ENCODE measurements at regions not wholly inside any gene's neighbourhood (a gene's known extent, or its start where the extent isn't known, plus 50 kb on each side); places are given as distances from the start of the nearest gene placed in this dataset.

DNA sequence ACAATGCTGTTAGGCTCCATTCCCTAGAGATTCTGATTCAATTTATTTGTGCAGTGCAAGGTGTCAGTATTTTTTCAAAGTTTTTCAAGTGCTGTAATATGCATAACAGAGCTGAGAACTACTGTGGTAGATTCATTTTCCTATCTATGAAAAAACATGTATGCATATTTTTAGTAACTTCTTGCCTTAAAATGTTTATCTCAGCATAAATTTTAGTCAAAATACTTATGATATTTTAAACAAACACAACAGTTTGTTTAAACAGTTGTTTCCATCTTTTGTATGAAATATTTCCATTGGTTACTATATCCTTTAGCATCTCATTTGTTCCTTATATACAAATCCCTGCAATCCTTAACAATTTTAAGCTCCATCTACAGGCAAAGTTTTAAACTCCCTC is 624.8 kb upstream of the ADGRL3 start:
- no peak for TF ChIP-seq POLR2A (IDR thresholded peaks at IDR 0.05)

DNA sequence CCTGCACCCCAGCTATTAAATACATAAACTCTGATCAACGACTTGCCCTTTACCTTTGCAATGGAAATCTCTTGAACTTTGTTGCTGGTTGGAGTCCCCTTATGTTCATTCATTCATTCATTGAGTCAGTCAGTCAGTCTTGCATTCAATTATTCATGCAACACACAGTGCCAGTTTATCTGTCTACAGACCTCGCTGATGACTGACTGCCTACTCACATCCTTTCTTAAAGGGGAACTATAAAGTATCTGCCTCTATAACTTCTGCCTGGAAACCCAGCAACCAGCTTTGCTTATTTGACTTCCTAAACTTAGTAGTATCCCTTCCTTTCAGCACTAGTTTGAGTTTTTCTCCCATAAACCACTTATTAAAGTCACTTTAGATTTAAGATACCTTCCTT is 620.8 kb upstream of the ADGRL3 start:
- H3K4me1 ChIP-seq, result no peaks in the 10 kb centered on the region
- H3K4me3 ChIP-seq, result no peak overlapping the region
- H3K27me3 ChIP-seq, result no peaks in the 10 kb centered on the region
- DNase-seq, result no peak
- H3K36me3 ChIP-seq, result no peaks in the 10 kb centered on the region
- no peaks in the 10 kb centered on the region for H3K9me3 ChIP-seq
- no peak for TF ChIP-seq POLR2A (IDR thresholded peaks at IDR 0.05)
- TF ChIP-seq, protein P1, sequence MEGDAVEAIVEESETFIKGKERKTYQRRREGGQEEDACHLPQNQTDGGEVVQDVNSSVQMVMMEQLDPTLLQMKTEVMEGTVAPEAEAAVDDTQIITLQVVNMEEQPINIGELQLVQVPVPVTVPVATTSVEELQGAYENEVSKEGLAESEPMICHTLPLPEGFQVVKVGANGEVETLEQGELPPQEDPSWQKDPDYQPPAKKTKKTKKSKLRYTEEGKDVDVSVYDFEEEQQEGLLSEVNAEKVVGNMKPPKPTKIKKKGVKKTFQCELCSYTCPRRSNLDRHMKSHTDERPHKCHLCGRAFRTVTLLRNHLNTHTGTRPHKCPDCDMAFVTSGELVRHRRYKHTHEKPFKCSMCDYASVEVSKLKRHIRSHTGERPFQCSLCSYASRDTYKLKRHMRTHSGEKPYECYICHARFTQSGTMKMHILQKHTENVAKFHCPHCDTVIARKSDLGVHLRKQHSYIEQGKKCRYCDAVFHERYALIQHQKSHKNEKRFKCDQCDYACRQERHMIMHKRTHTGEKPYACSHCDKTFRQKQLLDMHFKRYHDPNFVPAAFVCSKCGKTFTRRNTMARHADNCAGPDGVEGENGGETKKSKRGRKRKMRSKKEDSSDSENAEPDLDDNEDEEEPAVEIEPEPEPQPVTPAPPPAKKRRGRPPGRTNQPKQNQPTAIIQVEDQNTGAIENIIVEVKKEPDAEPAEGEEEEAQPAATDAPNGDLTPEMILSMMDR (IDR thresholded peaks at IDR 0.05), result no peak
- H3K27ac ChIP-seq, result no peak overlapping the region

More for the DNA sequence above, 624.8 kb upstream of the ADGRL3 start:
- Histone ChIP-seq H3K27me3 (no peaks in the 10 kb centered on the region), H3K4me3 (no peak overlapping the region), H3K36me3 (no peaks in the 10 kb centered on the region), H3K9me3 (no peaks in the 10 kb centered on the region), H3K4me1 (no peaks in the 10 kb centered on the region), H3K27ac (no peak overlapping the region)
- no peak for DNase-seq

DNA sequence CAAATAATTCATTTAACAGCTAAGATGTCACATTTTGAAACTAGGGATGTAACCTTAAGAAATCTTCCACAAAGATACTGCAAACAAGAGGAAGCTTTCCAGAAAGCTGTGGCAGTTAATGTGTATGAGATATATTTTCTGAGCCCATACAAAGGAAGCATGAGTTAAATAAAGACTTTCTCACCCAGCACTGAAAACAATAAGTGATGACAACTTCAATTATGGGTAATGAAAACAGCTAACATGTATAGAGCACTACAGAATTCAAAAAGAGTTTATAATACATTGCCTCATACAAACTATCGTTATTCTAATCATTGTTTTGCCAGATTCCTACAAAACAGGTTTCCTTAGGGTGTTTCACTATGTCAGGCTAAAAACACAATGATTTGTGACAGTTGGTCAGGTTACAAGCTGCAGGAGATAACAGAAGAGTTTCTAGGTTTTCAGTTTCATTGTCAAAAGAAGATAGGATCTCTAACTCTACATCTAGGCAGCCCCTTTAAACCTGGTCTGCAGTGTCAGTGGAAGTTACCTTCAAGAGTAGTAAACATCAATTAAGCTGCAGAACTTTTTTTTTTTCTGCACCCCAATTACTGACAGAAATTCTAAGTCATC is 618.1 kb upstream of the ADGRL3 start:
- H3K9me3 ChIP-seq, result no peaks in the 10 kb centered on the region
- no peaks in the 10 kb centered on the region for H3K36me3 ChIP-seq
- no peak overlapping the region for H3K4me3 ChIP-seq
- H3K27ac ChIP-seq, result no peak overlapping the region
- no peaks in the 10 kb centered on the region for H3K27me3 ChIP-seq
- DNase-seq, result no peak
- TF ChIP-seq, protein P1 (IDR thresholded peaks at IDR 0.05), result no peak
- TF ChIP-seq POLR2A (IDR thresholded peaks at IDR 0.05), result no peak
- H3K4me1 ChIP-seq, result no peaks in the 10 kb centered on the region

DNA sequence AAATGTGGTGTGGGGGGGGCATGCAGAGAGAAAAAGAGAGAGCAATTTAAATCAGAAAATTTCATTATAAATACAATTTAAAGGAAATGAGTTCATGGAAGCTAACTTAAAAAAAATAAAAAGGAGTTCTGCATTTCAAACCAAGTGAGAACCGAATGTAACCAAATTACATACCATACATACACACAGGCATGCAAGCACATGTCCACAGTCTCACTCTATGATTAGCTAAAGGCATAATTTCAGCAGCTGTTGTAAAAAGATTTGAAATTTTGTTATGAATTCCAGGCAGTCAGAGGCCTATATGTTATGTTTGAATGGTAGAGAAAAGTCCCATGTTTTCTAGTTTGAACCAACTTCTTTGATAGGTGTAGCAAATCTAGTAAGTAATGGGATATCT is 611.6 kb upstream of the ADGRL3 start:
- TF ChIP-seq, protein P1 (IDR thresholded peaks at IDR 0.05), result no peak
- no peak for TF ChIP-seq POLR2A (IDR thresholded peaks at IDR 0.05)
- Histone ChIP-seq H3K27ac (no peak overlapping the region), H3K9me3 (no peaks in the 10 kb centered on the region), H3K36me3 (no peaks in the 10 kb centered on the region), H3K4me3 (no peak overlapping the region), H3K4me1 (no peaks in the 10 kb centered on the region), H3K27me3 (no peaks in the 10 kb centered on the region)
- DNase-seq, result no peak

DNA sequence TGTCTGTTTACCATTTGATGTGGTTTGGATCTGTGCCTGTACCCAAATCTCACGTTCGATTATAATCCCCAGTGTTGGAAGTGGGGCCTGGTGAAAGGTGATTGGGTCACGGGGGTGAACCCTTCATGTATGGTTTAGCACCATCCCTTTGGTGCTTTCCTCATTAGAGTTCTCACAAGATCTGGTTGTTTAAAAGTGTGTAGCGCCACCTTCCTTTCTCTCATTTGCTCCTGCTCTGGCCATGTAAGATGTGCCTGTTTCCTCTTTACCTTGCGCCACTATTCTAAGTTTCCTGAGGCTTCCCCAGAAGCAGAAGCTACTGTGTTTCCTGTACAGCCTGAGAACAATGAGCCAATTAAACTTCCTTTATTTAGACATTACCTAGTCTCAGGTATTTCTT is 610.7 kb upstream of the ADGRL3 start:
- Histone ChIP-seq H3K36me3 (no peaks in the 10 kb centered on the region), H3K9me3 (no peaks in the 10 kb centered on the region), H3K27me3 (no peaks in the 10 kb centered on the region), H3K4me3 (no peak overlapping the region), H3K4me1 (no peaks in the 10 kb centered on the region), H3K27ac (no peak overlapping the region)
- TF ChIP-seq POLR2A (IDR thresholded peaks at IDR 0.05), result no peak
- TF ChIP-seq, protein P1 (IDR thresholded peaks at IDR 0.05), result no peak
- no peak for DNase-seq

DNA sequence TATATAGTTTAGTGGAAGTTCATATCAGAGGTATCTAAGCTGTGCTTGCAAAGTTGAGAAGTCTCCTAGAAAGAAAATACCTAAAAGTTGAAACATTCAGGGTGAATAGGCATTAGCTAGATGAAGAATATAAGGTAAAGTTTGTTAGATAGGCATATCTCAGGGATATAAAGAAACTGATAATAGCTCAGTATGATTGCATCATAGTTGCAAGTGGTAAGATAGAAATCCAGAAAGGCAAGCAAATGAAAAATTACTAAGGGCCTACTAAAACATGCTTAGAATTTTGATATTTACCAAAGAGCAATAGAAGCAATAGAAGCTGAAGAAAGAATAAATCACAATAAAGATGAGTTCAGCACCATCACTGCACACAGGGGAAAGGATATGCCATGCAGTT is 610.0 kb upstream of the ADGRL3 start:
- no peaks in the 10 kb centered on the region for H3K27me3 ChIP-seq
- no peak for TF ChIP-seq POLR2A (IDR thresholded peaks at IDR 0.05)
- TF ChIP-seq, protein P1 (IDR thresholded peaks at IDR 0.05), result no peak
- no peaks in the 10 kb centered on the region for H3K9me3 ChIP-seq

More for the DNA sequence above, 610.0 kb upstream of the ADGRL3 start:
- Histone ChIP-seq H3K27ac (no peak overlapping the region), H3K4me1 (no peaks in the 10 kb centered on the region), H3K36me3 (no peaks in the 10 kb centered on the region), H3K4me3 (no peak overlapping the region)
- no peak for DNase-seq

Measured in Peyer's patch (tissue), 4 donors.